ENCODE measurements at regions not wholly inside any gene's neighbourhood (a gene's known extent, or its start where the extent isn't known, plus 50 kb on each side); places are given as distances from the start of the nearest gene placed in this dataset.

GRCh38 chr1:87208931-87209330 lies 119.7 kb upstream of the LMO4 start:
- H3K4me1 ChIP-seq (ENCODE audit: control insufficient read depth, extremely low read depth, insufficient read depth, low read length): peaks cover 11% of the 10 kb centered on the region
- H3K36me3 ChIP-seq (ENCODE audit: control insufficient read depth in 2 of 2, extremely low read depth in 1 of 2, insufficient read depth in 2 of 2, low read length in 2 of 2): no peaks in the 10 kb centered on the region
- CTCF ChIA-PET: no interaction called here
- DNase-seq (ENCODE audit: low read depth, low spot score) (no peak), FAIRE-seq (no peak)
- no TSS peak for BruUV-seq (replicated peaks)
- TF ChIP-seq MAX (IDR thresholded peaks at IDR 0.05; ENCODE audit: insufficient read depth, insufficient read length) (no peak), FOS (IDR thresholded peaks at IDR 0.05; ENCODE audit: borderline replicate concordance, insufficient read depth, low read length) (no peak), JUN (IDR thresholded peaks at IDR 0.05; ENCODE audit: borderline replicate concordance, insufficient read depth, insufficient read length, low read depth) (no peak), CTCF (IDR thresholded peaks at IDR 0.05; ENCODE audit: extremely low read depth in 1 of 2, insufficient read depth in 1 of 2, low read depth in 1 of 2, low read length in 2 of 2) (no peak), POLR2A (IDR thresholded peaks at IDR 0.05; ENCODE audit: low read depth, low read length) (no peak), MYC (IDR thresholded peaks at IDR 0.05; ENCODE audit: low read depth, low read length) (no peak), EZH2 (IDR thresholded peaks at IDR 0.05; ENCODE audit: borderline replicate concordance, low read depth, low read length, severe bottlenecking) (no peak), GATA2 (IDR thresholded peaks at IDR 0.05; ENCODE audit: insufficient read depth, insufficient read length, low read depth, low read length) (no peak), POLR2AphosphoS5 (IDR thresholded peaks at IDR 0.05; ENCODE audit: insufficient read depth, low read depth, low read length) (no peak)
- no peak overlapping the region for H3K4me2 ChIP-seq (ENCODE audit: insufficient read depth, low read length)
- H3K9me1 ChIP-seq (replicated peaks; ENCODE audit: control insufficient read depth, extremely low read depth, insufficient read depth, low read length): no peaks in the 10 kb centered on the region
- H3K9me3 ChIP-seq (replicated peaks; ENCODE audit: control insufficient read depth, insufficient read depth, low read length): no peaks in the 10 kb centered on the region
- no peak overlapping the region for H3K27ac ChIP-seq (ENCODE audit: insufficient read depth, low read depth, low read length)
- H4K20me1 ChIP-seq (replicated peaks; ENCODE audit: control insufficient read depth, extremely low read depth, insufficient read depth, low read length): no peaks in the 10 kb centered on the region
- H2AFZ ChIP-seq (ENCODE audit: low read depth, low read length): no peak overlapping the region
- H3K79me2 ChIP-seq (ENCODE audit: control insufficient read depth, insufficient read depth, low read length): no peaks in the 10 kb centered on the region
- H3K4me3 ChIP-seq (replicated peaks in 1 of 3; ENCODE audit: insufficient read depth in 1 of 3, low read depth in 1 of 3, low read length in 3 of 3): no peak overlapping the region
- peaks cover 0 to 2% of the 10 kb centered on the region in 2 experiments for H3K27me3 ChIP-seq (ENCODE audit: control insufficient read depth in 2 of 2, insufficient read depth in 2 of 2, low read length in 2 of 2)
- intact Hi-C loops (cut with micrococcal nuclease) (no loop called here), dilution Hi-C loops (cut with MboI; ENCODE audit: extremely low pct_ligation_motif_present, low sequenced_read_pairs) (no loop called here)
- no peak overlapping the region for H3K9ac ChIP-seq (replicated peaks; ENCODE audit: extremely low read depth, insufficient read depth, low read length)
- POLR2A ChIA-PET: no interaction called here
